ENCODE measurements at regions not wholly inside any gene's neighbourhood (a gene's known extent, or its start where the extent isn't known, plus 50 kb on each side); places are given as distances from the start of the nearest gene placed in this dataset.
"Not testable (repeated sequence)": the region's sequence is repeated elsewhere in the genome, so short reads cannot be mapped to it uniquely, and the experiment has no call there.

DNA sequence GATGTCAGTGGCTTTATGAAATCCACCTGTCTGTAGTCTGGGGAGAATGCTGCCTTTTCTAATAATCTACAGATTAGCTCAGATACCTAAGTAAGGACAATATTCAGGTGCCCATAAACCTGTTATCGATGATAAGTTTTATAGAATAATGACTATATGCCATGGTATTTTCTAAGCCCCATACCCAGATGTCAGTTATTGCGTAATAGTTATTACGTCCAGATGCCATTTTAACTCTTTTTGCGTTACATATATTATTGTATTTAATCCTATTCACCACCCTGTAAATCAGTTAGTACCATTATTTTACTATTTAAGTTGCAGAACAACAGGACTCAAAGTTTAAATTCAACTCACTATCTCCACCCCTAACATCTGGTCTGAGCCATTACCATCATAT is 1343.9 kb upstream of the ACO1 start:
- H3K27me3 Mint-ChIP-seq (ENCODE audit: unreplicated experiment): no peaks in the 10 kb centered on the region
- H3K36me3 Mint-ChIP-seq (ENCODE audit: unreplicated experiment): no peaks in the 10 kb centered on the region
- H3K4me3 Mint-ChIP-seq (ENCODE audit: unreplicated experiment): no peak overlapping the region
- no peak for DNase-seq
- TF ChIP-seq, protein P1, sequence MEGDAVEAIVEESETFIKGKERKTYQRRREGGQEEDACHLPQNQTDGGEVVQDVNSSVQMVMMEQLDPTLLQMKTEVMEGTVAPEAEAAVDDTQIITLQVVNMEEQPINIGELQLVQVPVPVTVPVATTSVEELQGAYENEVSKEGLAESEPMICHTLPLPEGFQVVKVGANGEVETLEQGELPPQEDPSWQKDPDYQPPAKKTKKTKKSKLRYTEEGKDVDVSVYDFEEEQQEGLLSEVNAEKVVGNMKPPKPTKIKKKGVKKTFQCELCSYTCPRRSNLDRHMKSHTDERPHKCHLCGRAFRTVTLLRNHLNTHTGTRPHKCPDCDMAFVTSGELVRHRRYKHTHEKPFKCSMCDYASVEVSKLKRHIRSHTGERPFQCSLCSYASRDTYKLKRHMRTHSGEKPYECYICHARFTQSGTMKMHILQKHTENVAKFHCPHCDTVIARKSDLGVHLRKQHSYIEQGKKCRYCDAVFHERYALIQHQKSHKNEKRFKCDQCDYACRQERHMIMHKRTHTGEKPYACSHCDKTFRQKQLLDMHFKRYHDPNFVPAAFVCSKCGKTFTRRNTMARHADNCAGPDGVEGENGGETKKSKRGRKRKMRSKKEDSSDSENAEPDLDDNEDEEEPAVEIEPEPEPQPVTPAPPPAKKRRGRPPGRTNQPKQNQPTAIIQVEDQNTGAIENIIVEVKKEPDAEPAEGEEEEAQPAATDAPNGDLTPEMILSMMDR (IDR thresholded peaks at IDR 0.05; ENCODE audit: partially characterized antibody, unreplicated experiment): no peak
- no peaks in the 10 kb centered on the region for H3K9me3 Mint-ChIP-seq (ENCODE audit: unreplicated experiment)
- no peak overlapping the region for H3K27ac Mint-ChIP-seq (ENCODE audit: unreplicated experiment)
- no peaks in the 10 kb centered on the region for H3K4me1 Mint-ChIP-seq (ENCODE audit: low read depth, unreplicated experiment)

DNA sequence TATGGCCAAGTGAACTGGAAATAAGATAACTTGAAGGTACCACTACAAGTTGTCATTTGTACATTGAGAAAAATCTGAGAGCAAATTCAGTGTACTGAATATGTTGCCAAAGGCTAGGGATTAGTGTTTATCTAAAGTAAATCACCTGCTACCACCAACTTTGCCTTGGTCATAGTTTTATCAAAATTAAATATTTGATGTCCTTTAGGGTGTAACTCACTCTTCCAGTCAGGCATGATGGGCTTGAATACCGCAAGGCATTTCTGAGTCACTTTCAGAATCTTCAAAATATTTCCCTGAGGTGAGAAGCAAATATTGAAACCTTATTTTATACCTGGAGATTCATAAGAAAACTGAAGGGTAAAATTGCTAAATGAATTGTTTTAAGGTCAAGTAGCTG is 1338.6 kb upstream of the ACO1 start:
- Mint-ChIP-seq H3K27ac (ENCODE audit: unreplicated experiment) (no peak overlapping the region), H3K36me3 (ENCODE audit: unreplicated experiment) (no peaks in the 10 kb centered on the region), H3K27me3 (ENCODE audit: unreplicated experiment) (no peaks in the 10 kb centered on the region), H3K4me1 (ENCODE audit: low read depth, unreplicated experiment) (peaks cover 4% of the 10 kb centered on the region), H3K4me3 (ENCODE audit: unreplicated experiment) (no peak overlapping the region), H3K9me3 (ENCODE audit: unreplicated experiment) (no peaks in the 10 kb centered on the region)
- no peak for DNase-seq
- TF ChIP-seq, protein P1 (IDR thresholded peaks at IDR 0.05; ENCODE audit: partially characterized antibody, unreplicated experiment): no peak

DNA sequence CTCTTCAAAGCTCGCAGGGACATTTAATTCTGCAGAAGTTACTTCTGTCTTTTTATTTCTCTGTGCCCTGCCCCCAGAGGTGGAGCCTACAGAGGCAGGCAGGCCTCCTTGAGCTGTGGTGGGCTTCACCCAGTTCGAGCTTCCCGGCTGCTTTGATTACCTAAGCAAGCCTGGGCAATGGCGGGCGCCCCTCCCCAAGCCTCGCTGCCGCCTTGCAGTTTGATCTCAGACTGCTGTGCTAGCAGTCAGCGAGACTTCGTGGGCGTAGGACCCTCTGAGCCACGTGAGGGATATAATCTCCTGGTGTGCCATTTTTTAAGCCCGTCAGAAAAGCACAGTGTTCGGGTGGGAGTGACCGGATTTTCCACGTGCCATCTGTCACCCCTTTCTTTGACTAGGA is 1322.9 kb upstream of the ACO1 start:
- H3K4me3 Mint-ChIP-seq (ENCODE audit: unreplicated experiment); H3K27ac Mint-ChIP-seq (ENCODE audit: unreplicated experiment): not testable (repeated sequence)

DNA sequence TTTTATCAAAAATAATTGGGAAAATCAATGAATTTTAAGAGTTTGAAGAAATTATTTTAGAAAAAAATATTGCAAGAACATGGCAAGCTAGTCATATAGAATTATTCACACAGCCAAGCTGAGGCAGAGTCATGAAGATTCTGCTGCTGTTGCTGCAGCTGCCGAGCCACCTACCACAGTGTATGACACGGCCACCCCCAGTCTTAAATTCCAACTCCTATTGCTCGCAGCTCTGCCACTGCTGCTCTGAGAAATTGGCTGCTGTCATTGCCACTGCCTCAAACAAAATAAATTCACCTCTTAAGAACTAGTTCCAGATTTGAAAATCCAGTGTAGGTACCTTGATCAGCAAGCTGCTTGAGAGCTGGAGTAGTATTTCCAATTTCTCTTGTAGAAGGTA is 1318.8 kb upstream of the ACO1 start:
- Mint-ChIP-seq H3K36me3 (ENCODE audit: unreplicated experiment) (no peaks in the 10 kb centered on the region), H3K9me3 (ENCODE audit: unreplicated experiment) (no peaks in the 10 kb centered on the region), H3K27me3 (ENCODE audit: unreplicated experiment) (no peaks in the 10 kb centered on the region), H3K4me3 (ENCODE audit: unreplicated experiment) (no peak overlapping the region), H3K4me1 (ENCODE audit: low read depth, unreplicated experiment) (no peaks in the 10 kb centered on the region), H3K27ac (ENCODE audit: unreplicated experiment) (no peak overlapping the region)
- no peak for DNase-seq
- TF ChIP-seq, protein P1 (IDR thresholded peaks at IDR 0.05; ENCODE audit: partially characterized antibody, unreplicated experiment): no peak

More for the DNA sequence above, 1322.9 kb upstream of the ACO1 start:
- not testable (repeated sequence) for H3K27me3 Mint-ChIP-seq (ENCODE audit: unreplicated experiment); H3K4me1 Mint-ChIP-seq (ENCODE audit: low read depth, unreplicated experiment); DNase-seq; H3K36me3 Mint-ChIP-seq (ENCODE audit: unreplicated experiment); H3K9me3 Mint-ChIP-seq (ENCODE audit: unreplicated experiment)

DNA sequence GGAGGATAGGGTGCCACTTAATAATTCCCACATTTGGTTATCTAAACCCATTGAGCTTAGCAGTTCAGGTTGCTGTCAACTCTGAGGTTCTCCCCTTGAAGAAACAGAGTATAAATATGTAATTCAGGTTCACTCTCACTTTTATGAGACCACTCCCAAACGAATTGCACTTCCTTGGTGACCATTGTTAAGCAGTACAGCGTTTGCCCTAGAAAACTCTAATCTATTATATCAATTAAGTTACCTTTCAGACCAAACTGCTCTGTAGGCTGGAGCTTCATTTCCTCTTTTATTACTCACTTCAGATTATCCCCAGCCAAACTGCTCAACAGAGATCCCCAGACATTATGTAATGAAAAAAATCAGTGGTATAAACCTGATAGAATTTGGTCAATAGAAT is 1317.0 kb upstream of the ACO1 start:
- no peak for DNase-seq
- no peaks in the 10 kb centered on the region for H3K27me3 Mint-ChIP-seq (ENCODE audit: unreplicated experiment)
- no peaks in the 10 kb centered on the region for H3K4me1 Mint-ChIP-seq (ENCODE audit: low read depth, unreplicated experiment)
- no peaks in the 10 kb centered on the region for H3K36me3 Mint-ChIP-seq (ENCODE audit: unreplicated experiment)
- peaks cover 3% of the 10 kb centered on the region for H3K9me3 Mint-ChIP-seq (ENCODE audit: unreplicated experiment)
- no peak overlapping the region for H3K27ac Mint-ChIP-seq (ENCODE audit: unreplicated experiment)
- H3K4me3 Mint-ChIP-seq (ENCODE audit: unreplicated experiment): no peak overlapping the region
- TF ChIP-seq, protein P1 (IDR thresholded peaks at IDR 0.05; ENCODE audit: partially characterized antibody, unreplicated experiment): no peak
